Mucosa of descending colon (tissue), 3 donors: ENCODE measurements at regions not wholly inside any gene's neighbourhood (a gene's known extent, or its start where the extent isn't known, plus 50 kb on each side); places are given as distances from the start of the nearest gene placed in this dataset.
"Not testable (repeated sequence)": the region's sequence is repeated elsewhere in the genome, so short reads cannot be mapped to it uniquely, and the experiment has no call there.

Experiments
- ATAC-seq: fragments of 200-7000 bp; cut with Tn5 transposase; one replicate; pipeline ENCODE4 v1.9.1; 2020; ENCODE audit warnings: mild to moderate bottlenecking, moderate library complexity
- DNase-seq, 3 donors: peaks; one replicate each; pipeline ENCODE4 v3.0.0-alpha.2; 2020
- H3K36me3 ChIP-seq: fragments of 200-600 bp; one replicate; pipeline ENCODE4 v1.8.0; 2021; ENCODE audit warnings: low read depth, mild to moderate bottlenecking
- H3K4me1 ChIP-seq: fragments of 200-600 bp; one replicate; pipeline ENCODE4 v1.8.0; 2021; ENCODE audit warnings: low read depth, mild to moderate bottlenecking
- H3K4me3 ChIP-seq: fragments of 200-600 bp; one replicate; pipeline ENCODE4 v1.8.0; 2021; ENCODE audit warnings: mild to moderate bottlenecking
- H3K9me3 ChIP-seq: fragments of 200-600 bp; one replicate; pipeline ENCODE4 v1.8.0; 2021; ENCODE audit warnings: mild to moderate bottlenecking
- CTCF ChIP-seq: fragments of 200-600 bp; IDR thresholded peaks from one replicate; pipeline ENCODE4 v1.8.0; 2022; ENCODE audit warnings: antibody characterized with exemption, mild to moderate bottlenecking
- intact Hi-C, 2 donors: fragments of 100-400 bp; cut with DNase I in 1 of 2; cut with micrococcal nuclease in 1 of 2; formaldehyde crosslinking; loops; one replicate each; pipeline versions ENCODE4 v1.11.0 to v1.11.1; 2022; cut with DNase I, micrococcal nuclease
- donor health status: DM: no; HTN: no; CAD: no; lungs with moderate emphysema.
- donor health status: DM: no; HTN: no; CAD: no.
- donor health status: DM: no; HTN: yes; CAD: no.

- no peak for DNase-seq
- no peak for ATAC-seq
- no peaks in the 10 kb centered on the region for H3K9me3 ChIP-seq
- no peak overlapping the region for H3K4me3 ChIP-seq
- H3K36me3 ChIP-seq = no peaks in the 10 kb centered on the region
- intact Hi-C loops = no loop called here
- no peaks in the 10 kb centered on the region for H3K4me1 ChIP-seq
- no peak for TF ChIP-seq CTCF
Measured at GRCh38 chr6:14597090-14597489, 479.5 kb downstream of the CD83 start.

GRCh38 chr6:14598017-14598864 is 480.7 kb downstream of the CD83 start:
- Histone ChIP-seq H3K4me1 (no peaks in the 10 kb centered on the region), H3K36me3 (no peaks in the 10 kb centered on the region), H3K9me3 (no peaks in the 10 kb centered on the region), H3K4me3 (no peak overlapping the region)
- intact Hi-C loops = no loop called here
- TF ChIP-seq CTCF = no peak
- no peak for ATAC-seq
- no peak for DNase-seq

GRCh38 chr6:14600306-14600705 is 482.7 kb downstream of the CD83 start:
- ATAC-seq, DNase-seq, intact Hi-C loops: not testable (repeated sequence)

GRCh38 chr6:14601490-14601889 is 483.9 kb downstream of the CD83 start:
- intact Hi-C loops = no loop called here
- ATAC-seq (no peak), DNase-seq (no peak)
- no peaks in the 10 kb centered on the region for H3K4me1 ChIP-seq
- no peak overlapping the region for H3K4me3 ChIP-seq
- H3K36me3 ChIP-seq = no peaks in the 10 kb centered on the region
- TF ChIP-seq CTCF = no peak
- no peaks in the 10 kb centered on the region for H3K9me3 ChIP-seq

More at GRCh38 chr6:14600306-14600705, 482.7 kb downstream of the CD83 start:
- not testable (repeated sequence) for H3K4me3 ChIP-seq, H3K4me1 ChIP-seq, H3K36me3 ChIP-seq, H3K9me3 ChIP-seq

- Histone ChIP-seq H3K4me1 (no peaks in the 10 kb centered on the region), H3K4me3 (no peak overlapping the region), H3K9me3 (no peaks in the 10 kb centered on the region), H3K36me3 (no peaks in the 10 kb centered on the region)
- DNase-seq = no peak
- TF ChIP-seq CTCF = no peak
- intact Hi-C loops = no loop called here
- no peak for ATAC-seq
Measured at GRCh38 chr6:14606353-14606752, 488.8 kb downstream of the CD83 start.

GRCh38 chr6:14610141-14610540 is 492.6 kb downstream of the CD83 start:
- no peak for ATAC-seq
- no peaks in the 10 kb centered on the region for H3K4me1 ChIP-seq
- intact Hi-C loops = no loop called here
- no peak for DNase-seq
- no peak for TF ChIP-seq CTCF
- H3K9me3 ChIP-seq = no peaks in the 10 kb centered on the region
- no peaks in the 10 kb centered on the region for H3K36me3 ChIP-seq
- H3K4me3 ChIP-seq = no peak overlapping the region
